PC-9 (cell line): ENCODE measurements at regions not wholly inside any gene's neighbourhood (a gene's known extent, or its start where the extent isn't known, plus 50 kb on each side); places are given as distances from the start of the nearest gene placed in this dataset.

Experiments
- CTCF ChIP-seq: fragments of 200-600 bp; sonication (generic); conservative IDR thresholded peaks from 2 replicates; pipeline ENCODE4 v1.6.1; 2017; ENCODE audit warnings: mixed run types, antibody characterized with exemption, mild to moderate bottlenecking, moderate library complexity
- EZH2 ChIP-seq: fragments of 200-600 bp; sonication (generic); IDR thresholded peaks from 2 replicates; pipeline ENCODE4 v1.8.0; 2017; ENCODE audit warnings: antibody characterized with exemption, low read depth

GRCh38 chr2:103660947-103661346 lies 899.1 kb downstream of the TMEM182 start:
- TF ChIP-seq CTCF (no peak), EZH2 (no peak)
